NT2/D1 (cell line): ENCODE measurements at regions not wholly inside any gene's neighbourhood (a gene's known extent, or its start where the extent isn't known, plus 50 kb on each side); places are given as distances from the start of the nearest gene placed in this dataset.

Experiments used
- YY1 ChIP-seq: IDR thresholded peaks from 2 replicates; pipeline ENCODE4 v1.6.1; 2011; ENCODE audit not compliant: insufficient read length, insufficient read depth
- ZNF274 ChIP-seq: IDR thresholded peaks from 2 replicates; pipeline ENCODE4 v1.6.1; 2011; ENCODE audit warnings: mild to moderate bottlenecking, low read depth, low read length

- TF ChIP-seq YY1 (no peak), ZNF274 (no peak)
These were observed 98.8 kb upstream of the AGR3 start for GRCh38 chr7:16980539-16980938.
